ENCODE measurements at regions not wholly inside any gene's neighbourhood (a gene's known extent, or its start where the extent isn't known, plus 50 kb on each side); places are given as distances from the start of the nearest gene placed in this dataset.

GRCh38 chr16:26252598-26252997, 560.8 kb downstream of the HS3ST4 start:
- no peak overlapping the region for H3K27ac Mint-ChIP-seq

GRCh38 chr16:26261621-26262020, 569.9 kb downstream of the HS3ST4 start:
- no peaks in the 10 kb centered on the region for H3K27me3 Mint-ChIP-seq
- ATAC-seq (replicated peaks) (no peak), DNase-seq (no peak)
- peaks cover 0 to 2% of the 10 kb centered on the region in 2 donors for H3K9me3 Mint-ChIP-seq
- no peak overlapping the region for H3K27ac Mint-ChIP-seq
- H3K36me3 Mint-ChIP-seq: no peaks in the 10 kb centered on the region
- H3K4me3 Mint-ChIP-seq: no peak overlapping the region
- no peaks in the 10 kb centered on the region for H3K4me1 Mint-ChIP-seq

More at GRCh38 chr16:26252598-26252997, 560.8 kb downstream of the HS3ST4 start:
- H3K9me3 Mint-ChIP-seq: peaks cover 11 to 12% of the 10 kb centered on the region in 2 donors
- H3K36me3 Mint-ChIP-seq: no peaks in the 10 kb centered on the region
- H3K4me1 Mint-ChIP-seq: no peaks in the 10 kb centered on the region
- peaks cover 10 to 16% of the 10 kb centered on the region in 2 donors for H3K27me3 Mint-ChIP-seq
- no peak overlapping the region for H3K4me3 Mint-ChIP-seq
- ATAC-seq (replicated peaks) (no peak), DNase-seq (no peak)

GRCh38 chr16:26263406-26263805, 571.6 kb downstream of the HS3ST4 start:
- Mint-ChIP-seq H3K27me3 (no peaks in the 10 kb centered on the region), H3K27ac (no peak overlapping the region), H3K4me3 (no peak overlapping the region), H3K36me3 (no peaks in the 10 kb centered on the region), H3K4me1 (no peaks in the 10 kb centered on the region), H3K9me3 (peaks cover 0 to 2% of the 10 kb centered on the region in 2 donors)
- ATAC-seq (replicated peaks): no peak
- DNase-seq: no peak

GRCh38 chr16:26267641-26268040, 575.9 kb downstream of the HS3ST4 start:
- no peaks in the 10 kb centered on the region for H3K9me3 Mint-ChIP-seq
- no peaks in the 10 kb centered on the region for H3K27me3 Mint-ChIP-seq
- DNase-seq: no peak
- no peak for ATAC-seq (replicated peaks)
- H3K4me3 Mint-ChIP-seq: no peak overlapping the region
- no peak overlapping the region for H3K27ac Mint-ChIP-seq
- H3K4me1 Mint-ChIP-seq: peaks cover 0 to 4% of the 10 kb centered on the region in 2 donors
- H3K36me3 Mint-ChIP-seq: no peaks in the 10 kb centered on the region

- H3K27ac Mint-ChIP-seq: no peak overlapping the region
- no peaks in the 10 kb centered on the region for H3K27me3 Mint-ChIP-seq
- no peaks in the 10 kb centered on the region for H3K36me3 Mint-ChIP-seq
- no peak for DNase-seq
- H3K4me1 Mint-ChIP-seq: peaks cover 0 to 4% of the 10 kb centered on the region in 2 donors
- no peaks in the 10 kb centered on the region for H3K9me3 Mint-ChIP-seq
- H3K4me3 Mint-ChIP-seq: no peak overlapping the region
- no peak for ATAC-seq (replicated peaks)
These were observed 577.9 kb downstream of the HS3ST4 start for GRCh38 chr16:26269673-26270072.

- no peaks in the 10 kb centered on the region for H3K9me3 Mint-ChIP-seq
- ATAC-seq (replicated peaks): no peak
These were observed 581.8 kb downstream of the HS3ST4 start for GRCh38 chr16:26273607-26274006.

GRCh38 chr16:26275021-26275590, 583.3 kb downstream of the HS3ST4 start:
- H3K9me3 Mint-ChIP-seq: no peaks in the 10 kb centered on the region
- no peak overlapping the region for H3K4me3 Mint-ChIP-seq
- no peaks in the 10 kb centered on the region for H3K36me3 Mint-ChIP-seq
- no peak for ATAC-seq (replicated peaks)
- no peak overlapping the region for H3K27ac Mint-ChIP-seq
- H3K4me1 Mint-ChIP-seq: no peaks in the 10 kb centered on the region
- no peaks in the 10 kb centered on the region for H3K27me3 Mint-ChIP-seq
- no peak for DNase-seq

More at GRCh38 chr16:26273607-26274006, 581.8 kb downstream of the HS3ST4 start:
- DNase-seq: no peak
- no peaks in the 10 kb centered on the region for H3K36me3 Mint-ChIP-seq
- H3K4me3 Mint-ChIP-seq: no peak overlapping the region
- H3K27ac Mint-ChIP-seq: no peak overlapping the region
- peaks cover 0 to 4% of the 10 kb centered on the region in 2 donors for H3K4me1 Mint-ChIP-seq
- H3K27me3 Mint-ChIP-seq: no peaks in the 10 kb centered on the region

GRCh38 chr16:26276289-26276688, 584.5 kb downstream of the HS3ST4 start:
- Mint-ChIP-seq H3K27ac (no peak overlapping the region), H3K9me3 (peaks cover 0 to 1% of the 10 kb centered on the region in 2 donors), H3K4me3 (no peak overlapping the region), H3K27me3 (no peaks in the 10 kb centered on the region), H3K36me3 (no peaks in the 10 kb centered on the region), H3K4me1 (no peaks in the 10 kb centered on the region)
- no peak for DNase-seq
- ATAC-seq (replicated peaks): no peak

- no peak for ATAC-seq (replicated peaks)
- no peak overlapping the region for H3K27ac Mint-ChIP-seq
- no peak overlapping the region for H3K4me3 Mint-ChIP-seq
These were observed 589.8 kb downstream of the HS3ST4 start for GRCh38 chr16:26281381-26282110.

GRCh38 chr16:26295625-26296304, 604.0 kb downstream of the HS3ST4 start:
- Mint-ChIP-seq H3K27ac (no peak overlapping the region), H3K4me3 (no peak overlapping the region), H3K36me3 (no peaks in the 10 kb centered on the region), H3K27me3 (peaks cover 3 to 6% of the 10 kb centered on the region in 2 donors), H3K4me1 (no peaks in the 10 kb centered on the region), H3K9me3 (peaks cover 1 to 4% of the 10 kb centered on the region in 2 donors)
- ATAC-seq (replicated peaks): no peak
- no peak for DNase-seq

More at GRCh38 chr16:26281381-26282110, 589.8 kb downstream of the HS3ST4 start:
- Mint-ChIP-seq H3K4me1 (no peaks in the 10 kb centered on the region), H3K36me3 (no peaks in the 10 kb centered on the region), H3K27me3 (peaks cover 0 to 7% of the 10 kb centered on the region in 2 donors), H3K9me3 (peaks cover 0 to 1% of the 10 kb centered on the region in 2 donors)
- DNase-seq: no peak

- Mint-ChIP-seq H3K27ac (no peak overlapping the region), H3K4me1 (no peaks in the 10 kb centered on the region), H3K9me3 (no peaks in the 10 kb centered on the region), H3K27me3 (peaks cover 5 to 7% of the 10 kb centered on the region in 2 donors), H3K36me3 (no peaks in the 10 kb centered on the region), H3K4me3 (no peak overlapping the region)
- DNase-seq: no peak
- no peak for ATAC-seq (replicated peaks)
These were observed 609.8 kb downstream of the HS3ST4 start for GRCh38 chr16:26301516-26301915.

- peaks cover 0 to 2% of the 10 kb centered on the region in 2 donors for H3K9me3 Mint-ChIP-seq
- no peaks in the 10 kb centered on the region for H3K4me1 Mint-ChIP-seq
- DNase-seq (no peak), ATAC-seq (replicated peaks) (no peak)
- H3K27me3 Mint-ChIP-seq: peaks cover 4% of the 10 kb centered on the region in 2 donors
- H3K27ac Mint-ChIP-seq: no peak overlapping the region
- H3K4me3 Mint-ChIP-seq: no peak overlapping the region
- H3K36me3 Mint-ChIP-seq: no peaks in the 10 kb centered on the region
These were observed 625.1 kb downstream of the HS3ST4 start for GRCh38 chr16:26316683-26317464.

GRCh38 chr16:26317885-26318284, 626.1 kb downstream of the HS3ST4 start:
- Mint-ChIP-seq H3K27me3 (peaks cover 4% of the 10 kb centered on the region in 2 donors), H3K36me3 (no peaks in the 10 kb centered on the region), H3K27ac (no peak overlapping the region), H3K4me1 (no peaks in the 10 kb centered on the region), H3K4me3 (no peak overlapping the region), H3K9me3 (peaks cover 0 to 2% of the 10 kb centered on the region in 2 donors)
- DNase-seq: no peak
- ATAC-seq (replicated peaks): no peak

GRCh38 chr16:26330654-26331053, 638.9 kb downstream of the HS3ST4 start:
- Mint-ChIP-seq H3K9me3 (peaks cover 6 to 7% of the 10 kb centered on the region in 2 donors), H3K4me3 (no peak overlapping the region), H3K4me1 (peaks cover 0 to 6% of the 10 kb centered on the region in 2 donors), H3K27me3 (peaks cover 0 to 8% of the 10 kb centered on the region in 2 donors), H3K36me3 (no peaks in the 10 kb centered on the region), H3K27ac (no peak overlapping the region)
- no peak for ATAC-seq (replicated peaks)
- no peak for DNase-seq

Data from stimulated activated naive B cell treated with anti-CD40 and anti-IgM and Interleukin-4, amounts not matched to agents 10 μg/mL and 1 μg/mL and 100 μg/mL, for 72 hours (primary cell).